ENCODE measurements at regions not wholly inside any gene's neighbourhood (a gene's known extent, or its start where the extent isn't known, plus 50 kb on each side); places are given as distances from the start of the nearest gene placed in this dataset.
A peak's percentile ranks its signal among the peaks of the same experiment; 100 is the strongest.

- TF ChIP-seq CTCF (conservative IDR thresholded peaks at IDR 0.05; ENCODE audit: low read length): peak; percentile 40
- no peak for TF ChIP-seq EZH2phosphoT487 (IDR thresholded peaks at IDR 0.05; ENCODE audit: borderline replicate concordance)
Observed at GRCh38 chr18:73150199-73150598, 282.4 kb upstream of the NETO1 start.

Data from Loucy (cell line).